Liver (tissue), 3 donors: ENCODE measurements at regions not wholly inside any gene's neighbourhood (a gene's known extent, or its start where the extent isn't known, plus 50 kb on each side); places are given as distances from the start of the nearest gene placed in this dataset.

Experiments
- SP1 ChIP-seq: IDR thresholded peaks from 2 replicates; pipeline ENCODE4 v1.6.1; 2018; ENCODE audit warnings: antibody characterized with exemption, mild to moderate bottlenecking
- TF ChIP-seq, protein P1 (sequence below): fragments of 150-350 bp; IDR thresholded peaks from 2 replicates; pipeline ENCODE4 v1.5.1; 2017; ENCODE audit warnings: improper control_type of control experiment, low read depth, low read length; ENCODE audit not compliant: missing input control
- donor health status: healthy.
- donor health status: healthy.

DNA sequence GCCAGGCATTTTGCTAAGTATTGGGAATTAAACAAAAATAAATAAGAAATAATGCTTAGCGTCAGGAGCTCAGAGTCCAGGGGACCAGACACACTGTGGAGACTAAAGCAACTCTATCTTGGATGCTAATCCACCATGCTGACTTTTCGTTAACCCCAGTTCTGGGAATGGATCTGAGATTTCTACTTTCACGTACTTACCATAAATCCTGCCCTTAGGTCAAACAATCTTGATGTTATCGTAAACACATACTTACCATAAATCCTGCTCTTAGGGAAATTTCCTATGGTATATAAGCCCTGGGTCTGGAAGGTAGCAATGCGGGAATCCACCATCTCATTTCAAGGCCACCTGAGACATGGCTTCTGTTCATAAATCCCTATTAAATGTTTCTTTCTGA lies 204.5 kb upstream of the IGFBP7 start:
- TF ChIP-seq, protein P1, sequence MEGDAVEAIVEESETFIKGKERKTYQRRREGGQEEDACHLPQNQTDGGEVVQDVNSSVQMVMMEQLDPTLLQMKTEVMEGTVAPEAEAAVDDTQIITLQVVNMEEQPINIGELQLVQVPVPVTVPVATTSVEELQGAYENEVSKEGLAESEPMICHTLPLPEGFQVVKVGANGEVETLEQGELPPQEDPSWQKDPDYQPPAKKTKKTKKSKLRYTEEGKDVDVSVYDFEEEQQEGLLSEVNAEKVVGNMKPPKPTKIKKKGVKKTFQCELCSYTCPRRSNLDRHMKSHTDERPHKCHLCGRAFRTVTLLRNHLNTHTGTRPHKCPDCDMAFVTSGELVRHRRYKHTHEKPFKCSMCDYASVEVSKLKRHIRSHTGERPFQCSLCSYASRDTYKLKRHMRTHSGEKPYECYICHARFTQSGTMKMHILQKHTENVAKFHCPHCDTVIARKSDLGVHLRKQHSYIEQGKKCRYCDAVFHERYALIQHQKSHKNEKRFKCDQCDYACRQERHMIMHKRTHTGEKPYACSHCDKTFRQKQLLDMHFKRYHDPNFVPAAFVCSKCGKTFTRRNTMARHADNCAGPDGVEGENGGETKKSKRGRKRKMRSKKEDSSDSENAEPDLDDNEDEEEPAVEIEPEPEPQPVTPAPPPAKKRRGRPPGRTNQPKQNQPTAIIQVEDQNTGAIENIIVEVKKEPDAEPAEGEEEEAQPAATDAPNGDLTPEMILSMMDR = no peak
- no peak for TF ChIP-seq SP1
